Heart right ventricle (tissue), 16 donors: ENCODE measurements at regions not wholly inside any gene's neighbourhood (a gene's known extent, or its start where the extent isn't known, plus 50 kb on each side); places are given as distances from the start of the nearest gene placed in this dataset.

Source experiments
- ATAC-seq, 8 donors: fragments of 200-7000 bp; cut with Tn5 transposase; one replicate each; pipeline ENCODE4 v1.9.1; 2020; ENCODE audit warnings: mild to moderate bottlenecking in 8 of 8, moderate library complexity in 8 of 8, moderate number of reproducible peaks in 1 of 8
- DNase-seq, 2 donors: peaks; one replicate each; pipeline ENCODE4 v3.0.0-alpha.2; 2020
- H3K27ac ChIP-seq, 10 donors: fragments of 200-600 bp; sonication (generic) in 2 of 10; one replicate each; pipeline versions ENCODE4 v1.5.0 to v1.8.0; 2020 to 2022; ENCODE audit warnings: mild to moderate bottlenecking in 3 of 10
- H3K27me3 ChIP-seq, 7 donors: fragments of 200-600 bp; one replicate each; pipeline ENCODE4 v1.8.0; 2021 to 2022; ENCODE audit warnings: mild to moderate bottlenecking in 2 of 7
- H3K36me3 ChIP-seq, 9 donors: fragments of 200-600 bp; sonication (generic) in 1 of 9; one replicate each; pipeline versions ENCODE4 v1.5.0 to v1.8.0; 2020 to 2022; ENCODE audit warnings: mild to moderate bottlenecking in 2 of 9
- H3K4me1 ChIP-seq, 9 donors: fragments of 200-600 bp; sonication (generic) in 1 of 9; one replicate each; pipeline versions ENCODE4 v1.5.0 to v1.8.0; 2020 to 2022; ENCODE audit warnings: mild to moderate bottlenecking in 4 of 9
- H3K4me3 ChIP-seq, 10 donors: fragments of 200-600 bp; sonication (generic) in 2 of 10; one replicate each; pipeline versions ENCODE4 v1.5.0 to v1.8.0; 2020 to 2022; ENCODE audit warnings: mild to moderate bottlenecking in 7 of 10, moderate library complexity in 2 of 10
- H3K9me3 ChIP-seq, 11 donors: fragments of 200-600 bp in 10 of 11; sonication (generic) in 2 of 11; one replicate each; pipeline versions ENCODE4 v1.5.0 to v1.8.0; 2013 to 2022; ENCODE audit warnings: mild to moderate bottlenecking in 2 of 11, control low read depth in 1 of 11, moderate library complexity in 1 of 11
- WGBS, 2 donors: extraction: QIAGEN DNeasy Blood & Tissue Kit; methylation state at CpG; one replicate each; pipeline ENCODE4 v1.1.7; 2013; ENCODE audit warnings: inconsistent platforms in 1 of 2; 5-methylcytosine and 5-hydroxymethylcytosine counted together
- intact Hi-C, 10 donors: fragments of 100-400 bp; cut with DNase I; formaldehyde crosslinking; loops; one replicate each; pipeline versions ENCODE4 v1.11.1 to v1.14.2; 2022
- TF ChIP-seq, protein P1 (sequence below), 9 donors: fragments of 200-600 bp; sonication (generic) in 2 of 9; IDR thresholded peaks; one replicate each; pipeline versions ENCODE4 v1.5.0 to v1.8.0; 2021 to 2022; ENCODE audit warnings: antibody characterized with exemption in 9 of 9, mild to moderate bottlenecking in 5 of 9, moderate library complexity in 1 of 9
- donor health status: Arrhythmogenic right ventricular cardiomyopathy.
- donor health status: ischemic (EF 13 %, LVEDD 7.1; RV severe dilation, severe dysfunction).
- donor health status: healthy with polysubstance abuse.
- donor health status: DM: no; HTN: yes; CAD: no.
- donor health status: DM: no; HTN: no; CAD: no.
- donor health status: ischemic (EF 25% LVEDD 6.9; RV normal size, moderate dysfunction).
- donor health status: ischemic (EF 25% LVEDD 5.7; RV mildly dilated, moderate dysfunction).
- donor health status: healthy.
- donor health status: DM: yes; HTN: yes; CAD: no.
- donor health status: Ischemic cardiomyopathy.
- donor health status: ischemic (EF 35%, LVEDD 5.7; RV mildly dilated, moderate dysfunction).
- donor health status: nonischemic (EF 11% LVEDD 7.7; RV severe dilation, severe dysfunction).
- donor health status: DM: yes; HTN: yes; CAD: no.
- donor health status: PGD.
- donor health status: ischemic (EF 29% LVEDD 5.4; RV normal size, mild dysfunction).
- donor health status: nonischemic (EF 23%, LVEDD 6.1; RV moderate dilation, normal function).

DNA sequence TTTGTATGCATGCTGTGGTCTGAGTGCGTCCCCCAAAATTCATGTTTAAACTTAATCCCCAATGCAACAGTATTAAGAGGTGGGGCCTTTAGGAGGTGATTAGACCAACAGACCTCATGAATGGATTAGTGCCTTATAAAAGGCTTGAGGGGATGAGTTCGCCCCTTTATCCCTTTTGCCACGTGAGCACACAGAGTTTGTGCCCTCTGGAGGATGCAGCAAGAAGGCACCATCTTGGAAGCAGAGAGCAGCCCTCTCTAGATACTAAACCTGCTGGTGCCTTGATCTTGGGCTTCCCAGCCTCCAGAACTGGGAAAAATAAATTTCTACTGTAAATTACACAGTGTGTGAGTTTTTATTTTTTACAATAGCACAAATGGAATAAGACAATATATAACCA is 177.1 kb upstream of the SPRY4 start:
- Histone ChIP-seq H3K27ac (no peak overlapping the region), H3K4me3 (no peak overlapping the region), H3K27me3 (no peaks in the 10 kb centered on the region), H3K36me3 (no peaks in the 10 kb centered on the region), H3K4me1 (peaks cover 0 to 16% (median 0%) of the 10 kb centered on the region in 9 donors), H3K9me3 (no peaks in the 10 kb centered on the region)
- ATAC-seq: no peak
- intact Hi-C loops: no loop called here
- 87 to 88% methylated on average over 3 of the region's 3 CpGs for WGBS, 2 donors
- TF ChIP-seq, protein P1, sequence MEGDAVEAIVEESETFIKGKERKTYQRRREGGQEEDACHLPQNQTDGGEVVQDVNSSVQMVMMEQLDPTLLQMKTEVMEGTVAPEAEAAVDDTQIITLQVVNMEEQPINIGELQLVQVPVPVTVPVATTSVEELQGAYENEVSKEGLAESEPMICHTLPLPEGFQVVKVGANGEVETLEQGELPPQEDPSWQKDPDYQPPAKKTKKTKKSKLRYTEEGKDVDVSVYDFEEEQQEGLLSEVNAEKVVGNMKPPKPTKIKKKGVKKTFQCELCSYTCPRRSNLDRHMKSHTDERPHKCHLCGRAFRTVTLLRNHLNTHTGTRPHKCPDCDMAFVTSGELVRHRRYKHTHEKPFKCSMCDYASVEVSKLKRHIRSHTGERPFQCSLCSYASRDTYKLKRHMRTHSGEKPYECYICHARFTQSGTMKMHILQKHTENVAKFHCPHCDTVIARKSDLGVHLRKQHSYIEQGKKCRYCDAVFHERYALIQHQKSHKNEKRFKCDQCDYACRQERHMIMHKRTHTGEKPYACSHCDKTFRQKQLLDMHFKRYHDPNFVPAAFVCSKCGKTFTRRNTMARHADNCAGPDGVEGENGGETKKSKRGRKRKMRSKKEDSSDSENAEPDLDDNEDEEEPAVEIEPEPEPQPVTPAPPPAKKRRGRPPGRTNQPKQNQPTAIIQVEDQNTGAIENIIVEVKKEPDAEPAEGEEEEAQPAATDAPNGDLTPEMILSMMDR (IDR thresholded peaks at IDR 0.05): no peak
- DNase-seq: no peak

DNA sequence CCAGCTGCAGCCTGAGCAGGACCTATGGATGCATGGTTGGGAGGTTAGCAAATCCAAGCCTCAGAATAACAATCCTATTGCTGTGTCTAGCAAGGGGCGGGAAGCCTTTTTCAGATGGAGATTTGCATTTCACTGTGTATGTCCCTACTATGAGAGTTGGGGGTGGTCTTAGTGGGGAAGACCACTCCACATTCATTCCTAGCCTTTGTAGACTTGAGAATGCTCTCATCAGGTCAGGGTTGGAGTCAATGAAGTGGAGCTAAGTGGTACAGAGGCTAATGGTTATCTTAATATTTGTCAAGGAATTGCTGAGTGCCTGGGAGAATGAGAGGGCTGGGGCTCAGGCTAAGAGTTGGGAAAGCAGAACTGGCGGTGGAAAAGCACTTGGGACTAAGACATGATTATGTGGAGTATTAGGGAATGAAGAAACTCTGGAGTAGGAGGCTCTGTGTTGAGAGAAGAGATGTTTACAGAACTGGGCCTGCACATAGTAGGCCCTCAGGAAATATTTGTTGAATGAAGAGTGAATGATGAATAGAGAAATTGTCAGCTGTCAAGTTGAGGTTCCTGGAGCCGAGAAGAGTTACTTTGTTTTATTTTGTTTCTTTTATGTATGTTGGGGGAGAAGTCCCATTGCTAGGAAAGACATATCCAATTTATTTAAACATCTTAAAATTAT is 175.5 kb upstream of the SPRY4 start:
- Histone ChIP-seq H3K4me1 (peaks cover 0 to 20% (median 0%) of the 10 kb centered on the region in 9 donors), H3K27ac (no peak overlapping the region), H3K4me3 (no peak overlapping the region), H3K36me3 (no peaks in the 10 kb centered on the region), H3K9me3 (no peaks in the 10 kb centered on the region), H3K27me3 (no peaks in the 10 kb centered on the region)
- WGBS, 2 donors: 88 to 93% methylated on average over 3 of the region's 3 CpGs
- TF ChIP-seq, protein P1 (IDR thresholded peaks at IDR 0.05): no peak
- no peak for ATAC-seq
- DNase-seq: no peak
- intact Hi-C loops: no loop called here

DNA sequence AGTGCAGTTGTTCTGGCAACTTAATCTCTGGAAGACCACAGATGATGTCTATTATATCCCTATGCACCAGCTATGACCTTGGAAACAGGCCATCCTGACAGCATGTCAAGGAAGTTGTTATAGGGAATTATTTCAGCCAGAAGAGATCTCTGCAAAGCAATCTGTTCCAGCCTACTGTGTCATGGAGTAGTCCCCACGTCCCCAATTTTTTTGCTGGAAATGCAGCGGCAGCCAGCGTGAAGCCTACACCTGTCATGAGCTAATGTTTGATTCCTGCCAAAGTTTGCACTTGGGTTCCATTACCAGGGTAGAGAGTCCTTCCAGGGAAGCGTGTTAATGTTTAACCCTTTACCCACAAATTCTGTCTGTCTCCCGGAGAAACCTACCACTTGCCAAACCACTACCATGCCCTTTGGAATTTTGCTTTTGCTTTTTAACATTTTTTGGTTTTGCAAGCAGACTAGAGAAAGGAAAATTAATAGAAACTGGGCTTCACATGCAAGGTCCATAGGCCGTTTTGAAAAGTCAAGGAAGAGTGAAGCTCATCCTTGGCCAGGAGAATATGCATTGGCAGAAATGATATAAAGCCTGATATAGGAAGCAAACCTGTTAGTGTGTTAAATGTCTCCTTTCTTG is 174.9 kb upstream of the SPRY4 start:
- Histone ChIP-seq H3K27ac (no peak overlapping the region), H3K36me3 (no peaks in the 10 kb centered on the region), H3K27me3 (no peaks in the 10 kb centered on the region), H3K9me3 (no peaks in the 10 kb centered on the region), H3K4me1 (peaks cover 0 to 27% (median 0%) of the 10 kb centered on the region in 9 donors), H3K4me3 (no peak overlapping the region)
- DNase-seq (no peak), ATAC-seq (peak in 3 of 8 donors; percentile 9 to 25 (median 22))
- intact Hi-C loops: loop anchor here in 1 of 10 donors (5.0 kb wide), 1 partner anchor 43 kb away; no protein-coding TSS in a partner anchor
- TF ChIP-seq, protein P1 (IDR thresholded peaks at IDR 0.05): no peak
- WGBS, 2 donors: 71 to 74% methylated on average over 6 of the region's 6 CpGs

DNA sequence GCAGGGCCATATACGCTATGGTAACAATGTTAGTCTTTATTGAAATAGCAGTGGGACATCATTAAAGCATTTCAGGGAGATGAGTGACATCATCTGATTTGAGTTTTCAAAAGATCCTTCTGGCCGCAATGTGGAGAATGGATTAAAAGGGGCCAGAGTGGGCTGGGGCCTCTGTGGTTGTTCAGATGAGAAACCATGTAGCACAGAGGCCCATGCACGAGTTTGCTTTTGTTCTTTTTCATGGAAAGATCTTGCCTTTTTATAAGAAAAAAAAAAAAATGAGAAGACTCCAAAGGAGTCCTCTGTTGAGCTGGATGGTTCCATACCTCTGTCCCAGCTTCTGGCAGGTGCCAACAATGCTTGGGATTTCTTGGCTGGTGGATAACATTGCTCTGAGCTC is 173.5 kb upstream of the SPRY4 start:
- no peak overlapping the region for H3K4me3 ChIP-seq
- no peak for ATAC-seq
- no peak for DNase-seq
- TF ChIP-seq, protein P1 (IDR thresholded peaks at IDR 0.05): no peak
- WGBS, 2 donors: 96 to 98% methylated on average over 3 of the region's 3 CpGs
- no peaks in the 10 kb centered on the region for H3K9me3 ChIP-seq
- intact Hi-C loops: loop anchor here in 1 of 10 donors (5.0 kb wide), 1 partner anchor 44 kb away; no protein-coding TSS in a partner anchor
- H3K4me1 ChIP-seq: peaks cover 0 to 38% (median 6%) of the 10 kb centered on the region in 9 donors
- no peak overlapping the region for H3K27ac ChIP-seq
- no peaks in the 10 kb centered on the region for H3K27me3 ChIP-seq
- no peaks in the 10 kb centered on the region for H3K36me3 ChIP-seq
